PC-3 (cell line): ENCODE measurements at regions not wholly inside any gene's neighbourhood (a gene's known extent, or its start where the extent isn't known, plus 50 kb on each side); places are given as distances from the start of the nearest gene placed in this dataset.

Experiments
- EZH2phosphoT487 ChIP-seq: fragments of 300-600 bp; sonication (generic); IDR thresholded peaks from 2 replicates; pipeline ENCODE4 v1.6.1; 2018; ENCODE audit warnings: mild to moderate bottlenecking, antibody characterized with exemption, low read length, borderline replicate concordance
- TF ChIP-seq, protein P1 (sequence below): fragments of 300-600 bp; sonication (generic); conservative IDR thresholded peaks from 2 replicates; pipeline ENCODE4 v1.5.1; 2017; ENCODE audit warnings: antibody characterized with exemption, low read depth, mild to moderate bottlenecking, low read length

DNA sequence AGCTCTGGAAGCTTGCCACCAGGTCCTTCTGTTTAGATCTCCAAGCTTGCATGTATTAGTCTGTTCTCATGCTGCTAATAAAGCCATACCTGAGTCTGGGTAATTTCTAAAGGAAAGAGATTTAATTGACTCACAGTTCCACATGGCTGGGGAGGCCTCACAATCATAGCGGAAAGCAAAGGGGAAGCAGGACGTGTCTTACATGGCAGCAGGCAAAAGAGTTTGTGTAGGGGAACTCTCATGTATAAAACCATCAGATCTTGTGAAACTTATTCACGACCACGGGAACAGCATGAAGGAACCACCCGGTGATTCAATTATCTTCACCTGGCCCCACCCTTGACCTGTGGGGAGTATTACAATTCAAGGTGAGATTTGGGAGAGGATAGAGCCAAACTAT, 147.0 kb upstream of the PROK2 start:
- TF ChIP-seq, protein P1, sequence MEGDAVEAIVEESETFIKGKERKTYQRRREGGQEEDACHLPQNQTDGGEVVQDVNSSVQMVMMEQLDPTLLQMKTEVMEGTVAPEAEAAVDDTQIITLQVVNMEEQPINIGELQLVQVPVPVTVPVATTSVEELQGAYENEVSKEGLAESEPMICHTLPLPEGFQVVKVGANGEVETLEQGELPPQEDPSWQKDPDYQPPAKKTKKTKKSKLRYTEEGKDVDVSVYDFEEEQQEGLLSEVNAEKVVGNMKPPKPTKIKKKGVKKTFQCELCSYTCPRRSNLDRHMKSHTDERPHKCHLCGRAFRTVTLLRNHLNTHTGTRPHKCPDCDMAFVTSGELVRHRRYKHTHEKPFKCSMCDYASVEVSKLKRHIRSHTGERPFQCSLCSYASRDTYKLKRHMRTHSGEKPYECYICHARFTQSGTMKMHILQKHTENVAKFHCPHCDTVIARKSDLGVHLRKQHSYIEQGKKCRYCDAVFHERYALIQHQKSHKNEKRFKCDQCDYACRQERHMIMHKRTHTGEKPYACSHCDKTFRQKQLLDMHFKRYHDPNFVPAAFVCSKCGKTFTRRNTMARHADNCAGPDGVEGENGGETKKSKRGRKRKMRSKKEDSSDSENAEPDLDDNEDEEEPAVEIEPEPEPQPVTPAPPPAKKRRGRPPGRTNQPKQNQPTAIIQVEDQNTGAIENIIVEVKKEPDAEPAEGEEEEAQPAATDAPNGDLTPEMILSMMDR, result no peak
- no peak for TF ChIP-seq EZH2phosphoT487
